NCI-H2107 (cell line): ENCODE measurements at regions not wholly inside any gene's neighbourhood (a gene's known extent, or its start where the extent isn't known, plus 50 kb on each side); places are given as distances from the start of the nearest gene placed in this dataset.
"Not testable (repeated sequence)": the region's sequence is repeated elsewhere in the genome, so short reads cannot be mapped to it uniquely, and the experiment has no call there.

Experiments used
- DNase-seq: peaks from one replicate; lab custom pipeline; 2025; lab: John Stamatoyannopoulos, UW

GRCh38 chr5:40221796-40222195 is 457.9 kb upstream of the PTGER4 start:
- DNase-seq = no peak

GRCh38 chr5:40221255-40221654 is 458.5 kb upstream of the PTGER4 start:
- no peak for DNase-seq

- no peak for DNase-seq
Observed at GRCh38 chr5:40220260-40220659, 459.5 kb upstream of the PTGER4 start.

- no peak for DNase-seq
Observed at GRCh38 chr5:40217553-40217952, 462.2 kb upstream of the PTGER4 start.

GRCh38 chr5:40210694-40211093 is 469.0 kb upstream of the PTGER4 start:
- DNase-seq = no peak

GRCh38 chr5:40206030-40206429 is 473.7 kb upstream of the PTGER4 start:
- no peak for DNase-seq

GRCh38 chr5:40204144-40204543 is 475.6 kb upstream of the PTGER4 start:
- DNase-seq = no peak

- DNase-seq = no peak
Observed at GRCh38 chr5:40202814-40203440, 476.8 kb upstream of the PTGER4 start.

DNA sequence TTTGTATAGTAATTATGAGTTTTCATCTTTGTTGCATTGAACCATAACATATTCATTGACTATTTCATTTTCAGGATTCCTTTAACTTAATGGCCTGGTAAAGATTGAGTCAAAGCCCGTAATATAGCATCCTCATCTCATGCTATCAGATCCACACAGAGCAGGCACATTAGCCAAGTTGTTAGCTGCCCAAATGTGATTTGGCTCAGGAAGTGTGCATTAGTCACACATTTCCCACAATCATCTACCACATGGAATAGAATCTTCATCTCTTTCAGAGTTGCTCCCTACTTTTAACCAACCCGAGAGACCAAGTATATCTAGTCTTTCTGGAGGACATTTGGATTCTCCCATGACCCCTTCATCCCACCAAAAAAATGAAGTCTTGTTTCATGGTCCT is 481.0 kb upstream of the PTGER4 start:
- no peak for DNase-seq

- not testable (repeated sequence) for DNase-seq
Observed at GRCh38 chr5:40195574-40195973, 484.1 kb upstream of the PTGER4 start.

DNA sequence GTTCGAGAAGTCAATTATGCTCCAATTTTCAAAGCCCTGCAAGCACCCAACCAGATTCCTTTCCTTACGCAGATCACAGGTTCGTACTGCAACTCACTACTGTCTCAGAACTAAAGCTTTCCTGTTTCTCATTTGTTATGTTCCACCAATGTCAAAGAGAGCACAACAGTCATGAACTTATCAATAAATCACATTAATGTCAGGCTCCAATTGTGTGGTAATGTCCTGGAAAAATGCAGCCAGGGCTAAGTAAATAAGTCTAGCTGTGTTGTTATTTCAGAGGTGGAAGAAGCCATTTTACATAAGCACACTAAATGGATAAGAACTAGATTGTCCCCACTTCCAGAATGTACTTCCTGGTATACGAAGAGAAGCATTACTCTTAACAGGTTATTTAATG is 488.6 kb upstream of the PTGER4 start:
- DNase-seq = no peak

DNA sequence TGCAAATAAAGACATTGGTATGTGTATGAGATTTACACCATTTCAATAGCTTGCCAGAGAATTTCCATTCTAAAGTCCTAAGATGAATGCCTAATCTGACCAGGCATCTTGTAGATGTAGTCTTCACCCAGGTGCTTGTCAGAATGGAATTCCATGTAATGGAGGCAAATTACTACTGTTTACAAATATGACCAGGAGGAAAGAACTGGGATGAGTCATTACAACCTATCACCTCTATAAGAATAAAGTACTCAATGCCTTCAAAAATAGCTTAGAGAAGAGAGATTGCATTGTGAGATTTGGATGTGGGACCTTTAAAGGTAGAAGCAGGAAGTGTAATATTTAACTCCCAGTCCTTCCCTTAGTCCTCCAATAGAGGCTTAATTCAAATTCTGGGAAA is 507.0 kb upstream of the PTGER4 start:
- DNase-seq = no peak

- no peak for DNase-seq
Observed at GRCh38 chr5:40171971-40172370, 507.7 kb upstream of the PTGER4 start.

DNA sequence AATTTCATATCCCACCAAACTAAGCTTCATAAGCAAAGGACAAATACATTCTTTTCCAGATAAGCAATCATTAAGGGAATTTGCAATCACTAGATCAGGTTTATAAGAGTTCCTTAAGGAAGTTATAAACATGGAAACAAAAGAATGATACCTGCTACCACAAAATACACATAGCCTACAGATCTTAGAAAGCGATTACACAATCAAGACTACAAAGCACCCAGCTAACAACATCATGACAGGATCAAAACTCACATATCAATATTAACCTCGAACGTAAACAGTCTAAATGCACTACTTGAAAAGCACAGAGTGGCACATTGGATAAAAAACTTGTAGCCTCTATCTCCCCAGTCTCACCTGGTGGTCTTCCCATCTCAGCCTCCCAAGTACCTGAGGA is 512.4 kb upstream of the PTGER4 start:
- DNase-seq = no peak

DNA sequence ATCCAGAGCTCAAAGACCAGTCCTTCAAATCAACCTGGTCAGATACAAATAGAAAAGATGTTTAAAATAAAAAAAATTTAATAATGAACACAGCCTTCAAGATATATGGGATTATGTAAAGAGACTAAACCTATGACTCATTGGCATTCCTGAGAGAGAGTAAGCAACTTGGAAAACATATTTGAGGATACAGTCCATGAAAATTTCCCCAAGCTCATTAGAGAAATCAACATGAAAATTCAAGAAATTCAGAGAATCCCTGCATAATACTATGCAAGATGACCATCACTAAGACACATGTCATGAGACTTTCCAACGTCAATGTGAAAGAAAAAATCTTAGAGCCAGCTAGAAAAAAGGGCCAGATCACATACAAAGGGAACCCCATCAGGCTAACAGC is 512.9 kb upstream of the PTGER4 start:
- no peak for DNase-seq

GRCh38 chr5:40165789-40166728 is 513.7 kb upstream of the PTGER4 start:
- no peak for DNase-seq

GRCh38 chr5:40165106-40165788 is 514.5 kb upstream of the PTGER4 start:
- no peak for DNase-seq

DNA sequence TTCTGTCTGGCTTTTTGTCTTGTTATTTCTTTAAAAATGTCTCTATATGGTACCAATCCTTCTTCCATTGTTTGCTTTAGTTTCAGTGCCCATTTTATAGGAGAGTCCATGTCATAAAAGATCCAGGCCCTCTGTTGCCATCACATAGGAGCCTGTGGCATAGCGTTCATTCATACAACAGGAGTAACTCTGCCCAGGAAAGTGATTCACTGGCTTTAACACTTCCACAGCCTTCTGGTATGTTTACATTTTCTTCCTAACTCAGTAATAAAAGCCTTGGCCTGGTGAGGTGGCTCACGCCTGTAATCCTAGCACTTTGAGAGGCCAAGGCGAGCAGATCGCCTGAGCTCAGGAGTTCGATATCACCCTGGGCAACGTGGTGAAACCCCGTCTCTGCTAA is 519.3 kb upstream of the PTGER4 start:
- DNase-seq = no peak

DNA sequence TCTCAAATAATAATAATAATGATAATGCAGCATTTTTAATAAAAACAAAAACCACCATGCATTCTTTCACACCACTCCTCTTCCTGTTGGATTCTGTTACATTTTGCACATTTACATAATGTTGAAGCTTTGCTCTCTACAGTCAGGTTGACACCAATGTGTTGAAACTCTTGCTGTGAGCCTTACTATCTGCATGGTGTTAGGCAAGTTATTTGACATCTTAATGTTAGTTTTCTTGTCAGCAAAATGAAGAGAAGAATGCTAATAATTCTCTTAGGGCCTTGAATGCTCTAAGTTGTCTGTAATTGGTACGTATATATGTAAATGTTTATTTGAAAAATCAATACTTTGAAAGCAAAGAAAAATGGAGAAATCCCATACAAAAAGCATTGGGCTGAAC is 525.5 kb upstream of the PTGER4 start:
- DNase-seq = no peak

DNA sequence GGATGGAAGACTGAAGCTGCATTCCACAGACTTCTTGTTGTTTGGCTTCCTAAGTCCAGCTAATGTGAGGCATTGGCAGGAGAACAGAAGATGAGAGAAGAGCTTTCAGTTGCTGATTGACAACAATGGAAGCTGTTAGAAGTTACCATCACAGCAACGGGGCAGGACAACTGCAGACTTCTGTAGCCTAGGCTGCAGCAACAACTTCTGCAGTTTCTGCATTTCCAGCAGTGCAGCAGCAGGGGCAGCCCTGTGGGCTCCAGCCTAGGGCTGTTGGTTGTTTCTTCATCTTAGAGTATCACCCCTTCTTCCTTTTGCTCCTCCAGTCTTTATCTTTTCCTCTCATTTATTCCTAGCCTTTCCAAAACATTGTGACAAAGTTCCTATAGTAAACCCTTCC is 528.8 kb upstream of the PTGER4 start:
- no peak for DNase-seq

- DNase-seq = no peak
Observed at GRCh38 chr5:40141896-40142295, 537.8 kb upstream of the PTGER4 start.

- no peak for DNase-seq
Observed at GRCh38 chr5:40141418-40141817, 538.3 kb upstream of the PTGER4 start.

DNA sequence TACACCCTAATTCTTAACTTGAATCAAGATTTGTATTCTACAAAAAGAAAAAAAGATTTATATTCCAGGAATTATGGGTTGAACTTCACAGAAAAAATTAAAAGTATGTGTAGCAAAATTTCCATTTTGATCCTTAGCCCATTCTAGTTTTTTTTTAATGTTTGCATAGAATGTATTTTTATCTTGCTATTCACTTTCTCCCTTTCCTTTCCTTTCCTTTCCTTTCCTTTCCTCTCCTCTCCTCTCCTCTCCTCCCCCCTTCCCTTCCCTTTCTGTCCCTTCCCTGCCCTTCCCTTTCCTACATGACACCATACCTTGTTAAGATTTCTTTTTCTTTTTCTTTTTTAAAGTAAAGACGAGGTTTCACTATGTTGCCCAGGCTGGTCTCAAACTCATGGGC is 542.5 kb upstream of the PTGER4 start:
- DNase-seq = no peak
